ENCODE measurements at regions not wholly inside any gene's neighbourhood (a gene's known extent, or its start where the extent isn't known, plus 50 kb on each side); places are given as distances from the start of the nearest gene placed in this dataset.
"Not testable (repeated sequence)": the region's sequence is repeated elsewhere in the genome, so short reads cannot be mapped to it uniquely, and the experiment has no call there.

DNA sequence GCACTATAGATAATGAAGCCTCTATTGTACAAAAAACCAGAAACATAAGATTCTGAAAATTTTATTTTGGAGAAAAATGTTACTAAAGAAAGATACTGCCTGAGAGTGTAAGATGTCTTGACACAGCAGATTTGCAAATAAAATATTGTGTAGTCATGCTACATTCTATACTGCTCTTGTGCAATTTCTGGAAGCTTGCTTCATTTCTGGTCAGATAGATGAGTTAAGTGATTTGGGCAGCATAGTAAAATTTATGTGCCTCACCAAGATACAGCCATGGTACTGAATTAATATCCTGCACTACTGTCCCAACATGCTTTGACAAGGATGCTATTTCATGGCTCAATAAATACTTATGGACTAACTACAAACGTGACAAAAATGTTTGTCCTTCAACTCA is 55.1 kb upstream of the STARD13 start:
- no peak for DNase-seq

DNA sequence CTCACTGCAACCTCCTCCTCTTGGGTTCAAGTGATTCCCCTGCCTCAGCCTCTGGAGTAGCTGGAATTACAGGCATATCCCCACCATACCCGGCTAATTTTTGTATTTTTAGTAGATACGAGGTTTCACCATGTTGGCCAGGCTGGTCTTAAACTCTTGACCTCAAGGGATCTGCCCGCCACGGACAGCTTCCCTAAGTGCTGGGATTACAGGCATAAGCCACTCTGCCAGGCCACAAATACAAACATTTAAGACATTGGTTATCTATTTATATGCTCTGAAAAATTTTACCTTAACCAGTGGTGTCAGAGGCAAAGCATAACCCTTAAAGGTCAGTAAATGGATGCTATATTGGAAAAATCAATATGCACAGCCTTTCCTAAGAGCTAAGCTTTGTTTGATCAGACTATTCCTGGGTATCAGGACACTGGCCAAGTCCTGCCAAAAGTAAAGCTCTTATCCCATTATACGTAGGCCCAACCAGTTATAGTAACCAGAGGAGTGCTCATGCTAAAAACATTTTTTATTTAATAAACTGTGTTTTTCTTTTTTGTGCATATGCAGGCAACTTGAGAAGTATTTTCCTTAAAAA is 56.4 kb upstream of the STARD13 start:
- no peak for DNase-seq

GRCh38 chr13:33345842-33346241 is 60.3 kb upstream of the STARD13 start:
- no peak for DNase-seq

DNA sequence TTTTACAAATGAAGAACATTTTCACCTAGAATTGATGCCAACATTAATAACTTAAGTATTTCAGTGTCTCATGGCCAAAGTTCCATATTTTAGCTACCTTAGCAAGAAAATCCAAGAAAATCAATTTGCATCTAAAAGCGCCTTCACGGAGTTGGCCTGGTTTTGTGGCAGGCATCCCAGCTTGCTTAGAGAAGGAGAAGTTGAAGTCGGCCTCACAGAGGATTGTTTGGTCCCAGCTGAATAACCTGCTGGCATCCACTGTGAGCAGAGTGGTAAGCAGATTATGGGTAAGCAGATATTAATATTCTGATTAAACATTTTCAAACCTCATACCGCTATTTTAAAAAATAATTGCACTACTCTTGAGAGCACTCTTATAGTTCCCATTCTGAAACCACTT is 62.3 kb upstream of the STARD13 start:
- no peak for DNase-seq

- DNase-seq, result no peak
These were observed 62.8 kb upstream of the STARD13 start for GRCh38 chr13:33348366-33348765.

DNA sequence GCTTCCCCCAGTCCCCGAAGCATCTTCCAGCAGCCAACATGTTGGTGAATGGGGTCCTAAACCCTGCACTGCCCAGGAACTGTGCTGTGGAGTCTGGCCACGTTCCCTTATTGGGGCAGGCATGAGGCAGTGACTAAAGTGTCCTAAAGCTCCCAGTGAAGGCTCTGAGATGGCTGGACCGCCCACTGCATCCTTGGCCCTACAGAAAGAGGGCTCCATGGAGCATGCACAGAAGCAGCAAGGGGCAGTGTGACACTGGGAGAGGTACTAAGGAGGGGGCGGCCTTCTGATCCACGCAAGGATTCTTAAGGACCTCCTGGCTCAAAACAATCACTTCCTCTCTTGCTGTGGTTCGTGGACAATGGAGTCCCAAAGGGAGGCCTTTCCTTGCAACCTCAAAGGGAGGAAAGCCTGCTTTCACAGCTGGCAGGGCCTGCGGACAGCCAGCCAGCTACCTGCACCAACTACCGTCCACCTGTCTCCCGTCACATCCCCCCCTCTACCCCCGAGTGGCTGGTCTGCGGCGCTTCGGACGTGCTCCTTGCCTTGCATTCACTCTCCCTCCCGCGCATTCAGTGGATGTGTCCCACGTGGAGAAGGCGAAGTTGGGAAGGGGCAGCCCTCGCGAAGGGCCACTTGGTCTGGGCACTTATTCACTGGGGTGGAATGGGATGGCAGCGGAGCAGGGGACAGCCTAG is 63.9 kb upstream of the STARD13 start:
- DNase-seq, result no peak

- no peak for DNase-seq
These were observed 64.7 kb upstream of the STARD13 start for GRCh38 chr13:33349986-33350826.

DNA sequence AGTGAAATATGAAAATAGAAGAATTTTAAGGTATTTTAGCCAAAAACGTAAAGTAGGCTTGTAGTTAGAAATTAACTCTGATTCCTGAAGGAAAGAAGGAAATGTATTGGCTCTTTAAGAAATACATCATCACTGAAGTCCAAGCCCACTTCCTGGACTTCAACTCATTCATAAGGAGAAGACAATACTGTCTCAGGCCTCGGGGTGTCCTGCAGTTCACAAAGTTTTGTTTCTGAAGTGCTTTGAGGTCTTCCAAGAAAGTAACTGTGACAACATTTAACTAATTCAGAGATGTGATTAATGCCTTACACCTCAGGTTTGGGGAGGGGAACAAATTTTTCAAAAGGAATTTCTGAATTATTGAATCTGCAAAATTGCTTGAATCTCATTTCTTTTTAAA is 65.8 kb upstream of the STARD13 start:
- no peak for DNase-seq

DNA sequence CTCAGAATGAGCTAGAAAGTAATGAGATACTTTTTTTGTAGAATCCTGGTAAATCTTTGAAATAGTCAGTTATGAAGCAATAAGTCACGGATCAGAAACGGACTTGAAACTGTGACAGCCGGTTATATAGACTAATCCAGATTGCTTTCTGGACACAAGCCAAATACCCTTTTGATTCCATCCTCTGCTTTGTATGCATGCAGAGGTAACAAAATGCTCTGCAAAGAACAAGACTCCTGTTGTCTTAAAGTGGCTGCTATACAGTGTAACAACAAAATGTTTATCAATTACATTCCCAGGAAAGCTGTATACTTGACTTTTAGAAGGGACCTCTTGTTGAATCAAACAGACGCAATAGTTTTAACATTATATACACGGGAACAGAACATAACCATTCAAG is 66.5 kb upstream of the STARD13 start:
- DNase-seq, result no peak

GRCh38 chr13:33352526-33352925 is 67.0 kb upstream of the STARD13 start:
- DNase-seq, result no peak

- DNase-seq, result no peak
These were observed 67.7 kb upstream of the STARD13 start for GRCh38 chr13:33353210-33353609.

DNA sequence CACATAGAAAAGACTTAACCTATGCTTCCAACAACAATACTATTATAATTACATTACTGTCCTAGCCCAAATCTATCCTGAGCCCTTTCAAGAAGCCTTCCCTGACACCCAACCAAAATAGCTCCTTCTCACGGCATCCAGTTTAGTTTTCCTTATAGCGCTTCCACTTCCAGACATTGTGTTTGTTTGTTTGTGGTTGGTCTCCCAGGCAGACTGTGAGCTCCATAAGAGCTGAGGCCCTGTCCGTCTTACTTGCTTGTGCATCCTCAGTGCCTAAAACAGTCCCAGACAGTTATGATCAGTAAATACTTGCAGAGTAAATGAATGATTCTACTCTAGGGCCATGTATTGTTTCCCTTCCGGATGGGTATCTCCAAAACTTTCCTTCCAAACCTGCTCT is 68.1 kb upstream of the STARD13 start:
- DNase-seq, result no peak

DNA sequence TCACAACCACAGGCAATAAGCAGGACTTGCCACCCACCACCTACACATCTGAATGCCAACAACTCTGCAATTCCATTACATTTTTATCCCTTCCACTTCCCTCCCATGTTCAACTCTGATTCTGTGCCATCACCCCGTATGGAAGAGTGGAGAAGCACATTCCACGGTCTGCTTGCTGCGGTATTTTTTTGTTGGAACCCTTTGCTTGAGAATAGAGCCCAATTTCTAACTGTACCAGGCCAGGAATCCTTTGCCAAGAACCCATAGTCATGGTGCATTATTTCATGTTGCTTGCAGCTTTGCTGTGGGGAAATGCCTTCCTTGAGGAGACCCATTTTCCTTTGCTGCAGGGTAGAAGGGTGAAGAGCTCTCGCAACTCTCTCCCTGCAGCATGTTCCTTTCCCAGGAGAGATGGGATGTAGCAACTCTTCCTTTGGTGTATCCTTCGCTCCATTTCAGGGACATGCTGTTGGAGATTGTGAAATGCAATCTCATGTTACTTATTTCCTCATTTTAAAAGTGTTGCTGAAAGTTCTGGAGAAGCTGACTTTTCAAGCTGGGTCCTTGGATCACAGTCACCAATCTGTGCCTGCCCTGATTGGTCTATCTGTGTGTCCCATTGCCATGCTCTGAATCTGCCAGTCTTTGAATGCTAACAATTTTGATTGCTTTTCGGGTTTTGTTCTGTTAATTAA is 69.8 kb upstream of the STARD13 start:
- no peak for DNase-seq

- not testable (repeated sequence) for DNase-seq
These were observed 72.5 kb upstream of the STARD13 start for GRCh38 chr13:33358076-33358475.

DNA sequence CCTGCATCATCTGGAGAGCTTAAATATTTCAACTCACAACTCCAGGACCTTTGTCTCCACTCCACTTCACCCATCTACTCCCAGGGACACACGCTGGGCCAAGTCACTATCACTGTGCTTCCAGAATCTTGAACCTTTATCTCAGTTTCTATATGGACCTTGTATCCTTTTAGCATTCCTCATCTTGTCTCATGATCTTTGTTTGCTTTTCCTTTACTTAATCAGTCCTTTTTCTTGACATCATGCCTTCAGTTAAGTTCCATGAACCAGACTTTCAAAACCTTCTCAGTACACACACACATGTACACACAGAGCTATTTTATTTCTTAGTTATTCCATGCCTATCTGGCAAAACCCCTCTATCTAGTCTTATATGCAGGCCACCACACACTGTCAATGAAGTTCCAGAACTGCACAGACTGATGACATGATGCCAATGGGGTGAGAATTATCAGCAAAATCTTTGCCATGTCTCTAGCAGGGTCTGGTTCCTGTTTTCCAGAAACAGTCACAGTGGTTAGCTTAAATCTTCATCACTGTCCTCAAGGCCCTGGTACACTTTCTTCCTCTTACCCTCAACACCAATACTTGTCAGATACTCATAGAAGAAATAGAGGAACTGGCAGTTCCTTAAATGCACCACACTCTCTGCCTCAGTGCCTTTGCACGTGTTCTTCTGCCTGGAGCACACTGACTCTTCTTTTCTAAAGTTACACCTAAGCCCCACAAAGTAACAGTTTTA is 77.6 kb upstream of the STARD13 start:
- DNase-seq, result no peak

DNA sequence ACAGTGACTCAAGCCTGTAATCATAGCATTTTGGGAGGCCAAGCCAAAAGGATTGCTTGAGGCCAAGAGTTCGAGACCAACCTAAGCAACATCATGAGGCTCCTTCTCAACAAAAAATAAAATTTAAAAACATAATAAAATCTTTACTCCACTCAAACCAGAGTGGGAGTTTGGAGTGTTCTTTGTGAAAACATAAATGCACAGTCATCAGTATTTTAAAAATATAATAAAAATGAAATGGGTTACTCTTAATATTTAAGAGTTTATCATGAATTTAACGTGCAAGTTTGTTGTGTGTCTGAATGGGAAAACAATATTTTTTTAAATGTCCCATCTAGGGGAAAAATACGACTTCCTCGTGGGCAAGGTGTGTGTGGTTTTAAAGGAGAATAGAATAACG is 78.6 kb upstream of the STARD13 start:
- DNase-seq, result no peak

DNA sequence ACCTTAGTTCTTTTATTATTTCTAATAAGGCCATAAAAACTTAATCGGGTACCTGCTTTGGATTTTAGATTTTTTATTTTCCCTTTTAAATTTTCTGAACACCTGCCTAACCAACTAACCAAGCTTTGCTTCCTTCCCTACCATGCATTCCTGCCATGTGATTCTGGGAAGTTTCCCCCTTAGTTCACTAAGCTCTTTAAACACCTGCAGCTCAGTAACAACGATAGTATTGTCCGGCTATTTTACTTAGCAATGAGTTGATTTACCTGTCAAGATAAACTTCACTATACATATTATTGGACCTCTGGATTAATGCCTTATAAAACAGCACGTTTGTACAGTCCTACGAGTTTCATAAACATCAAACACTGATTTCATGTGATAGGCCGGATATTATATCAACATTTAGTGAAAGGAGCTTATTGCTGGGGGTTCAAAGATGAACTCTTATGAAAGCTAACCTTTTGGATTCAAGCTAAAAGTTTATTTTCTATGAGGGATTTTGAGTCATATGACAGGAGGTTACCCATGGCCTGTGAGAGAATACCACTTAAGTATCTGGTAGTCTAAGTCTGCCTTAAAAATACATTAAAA is 81.0 kb upstream of the STARD13 start:
- DNase-seq, result no peak

DNA sequence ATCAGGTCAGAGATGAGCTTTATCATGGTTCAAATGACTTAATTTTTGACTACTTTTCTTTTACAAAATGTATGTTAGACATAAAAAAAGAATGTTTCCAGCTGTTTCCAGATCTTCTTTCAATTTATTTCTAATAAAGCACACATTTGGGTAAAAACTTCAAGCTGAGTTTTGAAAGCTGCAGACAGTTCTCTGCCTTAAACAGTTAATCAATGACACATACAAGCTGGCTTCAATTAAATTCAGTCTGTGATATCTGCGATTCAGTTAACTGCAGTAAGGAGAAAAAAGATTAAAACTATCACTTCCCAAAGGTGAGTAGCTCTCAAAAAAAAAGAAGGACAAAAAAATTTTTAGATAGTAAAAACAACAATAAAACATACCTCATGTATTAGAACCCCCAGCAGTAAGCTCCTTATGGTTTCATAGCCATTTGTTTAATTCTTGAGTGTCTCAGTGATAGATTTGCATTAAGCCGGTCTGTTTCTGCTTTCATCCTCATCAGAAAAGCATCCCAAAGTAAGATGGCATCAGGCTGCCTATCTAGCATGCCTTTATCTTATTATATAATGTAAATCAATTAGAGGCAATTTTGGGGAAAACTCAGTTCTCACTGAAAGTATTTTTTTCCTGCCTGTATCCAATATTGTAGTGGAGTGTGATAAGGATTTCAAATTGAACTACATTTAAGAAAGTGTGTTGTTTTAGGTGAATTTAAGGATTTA is 81.8 kb upstream of the STARD13 start:
- DNase-seq, result no peak

GRCh38 chr13:33367926-33368325 is 82.4 kb upstream of the STARD13 start:
- DNase-seq, result no peak

GRCh38 chr13:33369073-33369472 is 83.5 kb upstream of the STARD13 start:
- no peak for DNase-seq

- no peak for DNase-seq
These were observed 86.8 kb upstream of the STARD13 start for GRCh38 chr13:33372251-33372919.

Data from activated CD4-positive, alpha-beta T cell treated with anti-CD3 and anti-CD28 coated beads, Interleukin-2, amount 50 U/mL, for 4 hours (primary cell).